ENCODE measurements at regions not wholly inside any gene's neighbourhood (a gene's known extent, or its start where the extent isn't known, plus 50 kb on each side); places are given as distances from the start of the nearest gene placed in this dataset.

- TF ChIP-seq CTCF (conservative IDR thresholded peaks at IDR 0.05; ENCODE audit: low read depth, low read length): no peak
- TF ChIP-seq EZH2 (IDR thresholded peaks at IDR 0.05; ENCODE audit: borderline replicate concordance, low read depth, low read length, poor library complexity, severe bottlenecking): no peak
Observed at GRCh38 chr4:37749398-37749988, 63.3 kb upstream of the RELL1 start.
